Peyer's patch (tissue), 4 donors: ENCODE measurements at regions not wholly inside any gene's neighbourhood (a gene's known extent, or its start where the extent isn't known, plus 50 kb on each side); places are given as distances from the start of the nearest gene placed in this dataset.

ENCODE experiments used
- CTCF ChIP-seq, 6 experiments: fragments of 450-650 bp in 4 of 6; fragments of 200-600 bp in 2 of 6; sonication (generic) in 1 of 6; IDR thresholded peaks; one replicate each; pipeline ENCODE4 v1.5.1; 2017 to 2019; ENCODE audit warnings: antibody characterized with exemption in 6 of 6, mild to moderate bottlenecking in 3 of 6, moderate library complexity in 1 of 6
- POLR2A ChIP-seq, 2 donors: fragments of 450-650 bp; IDR thresholded peaks; one replicate each; pipeline ENCODE4 v1.5.1; 2017; ENCODE audit warnings: antibody characterized with exemption in 2 of 2, mild to moderate bottlenecking in 2 of 2, moderate library complexity in 2 of 2

GRCh38 chr5:36740259-36740898 is 134.0 kb downstream of the SLC1A3 start:
- no peak for TF ChIP-seq POLR2A (IDR thresholded peaks at IDR 0.05)
- no peak for TF ChIP-seq CTCF (IDR thresholded peaks at IDR 0.05)
